Esophagus muscularis mucosa (tissue), 4 donors: ENCODE measurements at regions not wholly inside any gene's neighbourhood (a gene's known extent, or its start where the extent isn't known, plus 50 kb on each side); places are given as distances from the start of the nearest gene placed in this dataset.

Experiments
- EP300 ChIP-seq: sonication (generic); formaldehyde crosslinking; IDR thresholded peaks from one replicate; pipeline ENCODE4 v1.6.1; 2017; ENCODE audit warnings: antibody characterized with exemption
- POLR2A ChIP-seq: fragments of 450-650 bp; IDR thresholded peaks from one replicate; pipeline ENCODE4 v1.6.1; 2017; ENCODE audit warnings: antibody characterized with exemption, moderate library complexity, mild to moderate bottlenecking, low read depth
- POLR2AphosphoS5 ChIP-seq, 2 donors: sonication (generic); formaldehyde crosslinking; IDR thresholded peaks; one replicate each; pipeline ENCODE4 v1.6.1; 2017; ENCODE audit warnings: antibody characterized with exemption in 2 of 2
- TF ChIP-seq, protein P1 (sequence below), 3 experiments: fragments of 200-600 bp in 2 of 3; fragments of 450-650 bp in 1 of 3; sonication (generic) in 2 of 3; IDR thresholded peaks; one replicate each; pipeline ENCODE4 v1.5.1; 2017 to 2019; ENCODE audit warnings: antibody characterized with exemption in 3 of 3, mild to moderate bottlenecking in 2 of 3, moderate library complexity in 1 of 3

DNA sequence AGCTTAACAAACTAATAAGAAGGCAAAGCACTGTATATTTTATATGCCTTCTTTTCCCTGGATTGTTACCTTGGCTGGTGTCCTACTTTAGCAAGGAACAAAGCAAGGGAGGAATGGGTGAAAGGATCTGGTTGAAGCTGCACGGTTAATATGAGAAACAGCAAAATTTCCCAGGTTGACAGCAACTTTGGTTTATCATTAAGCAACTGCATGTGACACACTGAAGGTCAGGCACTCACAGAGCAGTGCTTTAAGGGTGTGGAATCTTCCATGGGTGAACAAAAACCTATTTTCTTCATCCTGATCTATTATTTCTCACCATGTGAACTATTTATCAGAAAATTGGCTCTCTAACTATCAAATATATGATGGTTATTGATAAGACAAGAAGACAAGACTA is 109.0 kb upstream of the ATP10B start:
- TF ChIP-seq, protein P1, sequence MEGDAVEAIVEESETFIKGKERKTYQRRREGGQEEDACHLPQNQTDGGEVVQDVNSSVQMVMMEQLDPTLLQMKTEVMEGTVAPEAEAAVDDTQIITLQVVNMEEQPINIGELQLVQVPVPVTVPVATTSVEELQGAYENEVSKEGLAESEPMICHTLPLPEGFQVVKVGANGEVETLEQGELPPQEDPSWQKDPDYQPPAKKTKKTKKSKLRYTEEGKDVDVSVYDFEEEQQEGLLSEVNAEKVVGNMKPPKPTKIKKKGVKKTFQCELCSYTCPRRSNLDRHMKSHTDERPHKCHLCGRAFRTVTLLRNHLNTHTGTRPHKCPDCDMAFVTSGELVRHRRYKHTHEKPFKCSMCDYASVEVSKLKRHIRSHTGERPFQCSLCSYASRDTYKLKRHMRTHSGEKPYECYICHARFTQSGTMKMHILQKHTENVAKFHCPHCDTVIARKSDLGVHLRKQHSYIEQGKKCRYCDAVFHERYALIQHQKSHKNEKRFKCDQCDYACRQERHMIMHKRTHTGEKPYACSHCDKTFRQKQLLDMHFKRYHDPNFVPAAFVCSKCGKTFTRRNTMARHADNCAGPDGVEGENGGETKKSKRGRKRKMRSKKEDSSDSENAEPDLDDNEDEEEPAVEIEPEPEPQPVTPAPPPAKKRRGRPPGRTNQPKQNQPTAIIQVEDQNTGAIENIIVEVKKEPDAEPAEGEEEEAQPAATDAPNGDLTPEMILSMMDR (IDR thresholded peaks at IDR 0.05): no peak
- TF ChIP-seq POLR2A (no peak), POLR2AphosphoS5 (IDR thresholded peaks at IDR 0.05) (no peak), EP300 (no peak)
